Gastroesophageal sphincter (tissue), 4 donors: ENCODE measurements at regions not wholly inside any gene's neighbourhood (a gene's known extent, or its start where the extent isn't known, plus 50 kb on each side); places are given as distances from the start of the nearest gene placed in this dataset.

Source experiments
- ATAC-seq: fragments of 150-250 bp; one replicate; pipeline ENCODE4 v1.9.1; 2016; ENCODE audit warnings: mild to moderate bottlenecking, moderate library complexity
- H3K27ac ChIP-seq, 4 donors: fragments of 200-600 bp; sonication (generic) in 3 of 4; 1 replicate in 3 of 4; 2 replicates in 1 of 4; pipeline ENCODE4 v1.5.1; 2016 to 2019
- H3K27me3 ChIP-seq: fragments of 200-600 bp; sonication (generic); one replicate; pipeline ENCODE4 v1.5.1; 2019
- H3K36me3 ChIP-seq, 2 donors: fragments of 200-600 bp; sonication (generic); one replicate each; pipeline ENCODE4 v1.5.1; 2019; ENCODE audit warnings: control low read depth in 1 of 2
- H3K4me1 ChIP-seq, 3 donors: fragments of 200-600 bp; sonication (generic); 1 replicate in 2 of 3; 2 replicates in 1 of 3; pipeline ENCODE4 v1.5.1; 2016 to 2019; ENCODE audit warnings: control low read depth in 2 of 3
- H3K4me3 ChIP-seq, 2 donors: fragments of 200-600 bp; sonication (generic); one replicate each; pipeline ENCODE4 v1.5.1; 2019; ENCODE audit warnings: mild to moderate bottlenecking in 1 of 2, moderate library complexity in 1 of 2
- H3K9me3 ChIP-seq, 3 donors: fragments of 200-600 bp; sonication (generic); one replicate each; pipeline ENCODE4 v1.5.1; 2017 to 2019; ENCODE audit warnings: control low read depth in 2 of 3
- CTCF ChIP-seq, 4 experiments: fragments of 200-600 bp in 2 of 4; fragments of 450-650 bp in 2 of 4; sonication (generic) in 1 of 4; IDR thresholded peaks; one replicate each; pipeline ENCODE4 v1.5.1; 2017 to 2019; ENCODE audit warnings: antibody characterized with exemption in 4 of 4, mild to moderate bottlenecking in 2 of 4, moderate library complexity in 2 of 4
- EP300 ChIP-seq: sonication (generic); formaldehyde crosslinking; IDR thresholded peaks from one replicate; pipeline ENCODE4 v1.6.1; 2017; ENCODE audit warnings: antibody characterized with exemption, mild to moderate bottlenecking
- POLR2A ChIP-seq, 2 donors: fragments of 450-650 bp; IDR thresholded peaks; one replicate each; pipeline ENCODE4 v1.6.1; 2017; ENCODE audit warnings: antibody characterized with exemption in 2 of 2, mild to moderate bottlenecking in 2 of 2, moderate library complexity in 1 of 2
- POLR2AphosphoS5 ChIP-seq: sonication (generic); formaldehyde crosslinking; IDR thresholded peaks from one replicate; pipeline ENCODE4 v1.6.1; 2017; ENCODE audit warnings: antibody characterized with exemption
- WGBS, 2 donors: methylation state at CpG; one replicate each; pipeline ENCODE4 v1.1.5; 2018; ENCODE audit warnings: low coverage in 1 of 2; 5-methylcytosine and 5-hydroxymethylcytosine counted together

DNA sequence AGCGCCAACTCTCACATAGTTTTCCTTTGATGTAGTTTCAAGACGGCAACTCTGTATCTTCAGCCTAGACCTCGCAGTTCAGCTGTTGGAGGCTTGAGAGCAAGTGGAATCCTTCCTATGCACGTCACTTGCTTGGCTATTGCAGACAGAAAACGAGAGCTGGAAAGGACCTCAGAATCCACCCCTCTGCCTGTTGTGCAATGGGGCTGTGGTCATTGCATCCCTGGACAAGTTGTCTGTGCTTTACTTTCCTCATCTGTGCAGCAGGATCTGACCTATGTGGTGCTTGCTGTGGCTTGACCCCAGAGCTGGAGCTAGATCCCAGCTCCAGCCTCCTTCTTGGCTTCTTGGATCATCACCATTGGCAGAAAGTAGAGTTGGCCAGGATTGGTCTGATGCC, 50.0 kb upstream of the IGSF21 start:
- H3K27me3 ChIP-seq: peaks cover 91% of the 10 kb centered on the region
- H3K9me3 ChIP-seq: peaks cover 0 to 10% (median 0%) of the 10 kb centered on the region in 3 donors
- H3K36me3 ChIP-seq: no peaks in the 10 kb centered on the region
- no peak overlapping the region for H3K4me3 ChIP-seq
- TF ChIP-seq CTCF (IDR thresholded peaks at IDR 0.05) (no peak), POLR2AphosphoS5 (no peak), EP300 (no peak), POLR2A (IDR thresholded peaks at IDR 0.05) (no peak)
- H3K27ac ChIP-seq: no peak overlapping the region
- ATAC-seq: no peak
- H3K4me1 ChIP-seq: no peaks in the 10 kb centered on the region
- 77% methylated on average over 3 of the region's 5 CpGs; no CpG with 5 or more reads in 1 of the 2 donors for WGBS, 2 donors
